Keratinocyte (primary cell): ENCODE measurements at regions not wholly inside any gene's neighbourhood (a gene's known extent, or its start where the extent isn't known, plus 50 kb on each side); places are given as distances from the start of the nearest gene placed in this dataset.

ENCODE experiments used
- EZH2 ChIP-seq: IDR thresholded peaks from one replicate; pipeline ENCODE4 v1.6.1; 2012; ENCODE audit warnings: inconsistent platforms, mild to moderate bottlenecking, low read length, moderate library complexity
- TF ChIP-seq, protein P1 (sequence below), 3 experiments: IDR thresholded peaks in 1 of 3; conservative IDR thresholded peaks in 1 of 3; optimal IDR thresholded peaks in 1 of 3; 2 replicates in 2 of 3; 3 replicates in 1 of 3; pipeline versions ENCODE3 to v1.5.1; 2011; ENCODE audit warnings: low read length in 3 of 3, mild to moderate bottlenecking in 3 of 3, moderate library complexity in 2 of 3, control low read depth in 1 of 3, inconsistent platforms in 1 of 3; ENCODE audit not compliant: insufficient read depth in 2 of 3; ENCODE audit errors: extremely low read depth in 1 of 3

DNA sequence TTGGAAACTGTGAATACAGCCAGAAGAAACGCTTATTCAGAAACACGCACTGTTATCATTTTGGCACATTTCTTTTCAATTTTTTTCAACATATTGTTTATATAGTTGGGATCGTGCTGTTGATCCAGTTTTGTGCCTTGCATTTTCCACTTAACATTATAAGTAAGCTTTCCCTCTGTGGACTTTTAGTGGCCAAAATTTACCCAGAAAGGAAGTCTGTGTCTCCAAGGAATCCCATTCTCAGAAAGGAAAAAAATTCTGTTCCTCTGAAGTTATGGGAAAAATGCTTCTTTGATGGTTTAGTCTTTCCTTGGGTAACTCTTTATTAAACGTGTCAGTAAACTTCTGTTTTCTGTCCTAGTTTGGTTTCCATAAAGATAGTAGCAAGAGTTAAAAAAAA is 280.0 kb downstream of the REEP3 start:
- TF ChIP-seq, protein P1, sequence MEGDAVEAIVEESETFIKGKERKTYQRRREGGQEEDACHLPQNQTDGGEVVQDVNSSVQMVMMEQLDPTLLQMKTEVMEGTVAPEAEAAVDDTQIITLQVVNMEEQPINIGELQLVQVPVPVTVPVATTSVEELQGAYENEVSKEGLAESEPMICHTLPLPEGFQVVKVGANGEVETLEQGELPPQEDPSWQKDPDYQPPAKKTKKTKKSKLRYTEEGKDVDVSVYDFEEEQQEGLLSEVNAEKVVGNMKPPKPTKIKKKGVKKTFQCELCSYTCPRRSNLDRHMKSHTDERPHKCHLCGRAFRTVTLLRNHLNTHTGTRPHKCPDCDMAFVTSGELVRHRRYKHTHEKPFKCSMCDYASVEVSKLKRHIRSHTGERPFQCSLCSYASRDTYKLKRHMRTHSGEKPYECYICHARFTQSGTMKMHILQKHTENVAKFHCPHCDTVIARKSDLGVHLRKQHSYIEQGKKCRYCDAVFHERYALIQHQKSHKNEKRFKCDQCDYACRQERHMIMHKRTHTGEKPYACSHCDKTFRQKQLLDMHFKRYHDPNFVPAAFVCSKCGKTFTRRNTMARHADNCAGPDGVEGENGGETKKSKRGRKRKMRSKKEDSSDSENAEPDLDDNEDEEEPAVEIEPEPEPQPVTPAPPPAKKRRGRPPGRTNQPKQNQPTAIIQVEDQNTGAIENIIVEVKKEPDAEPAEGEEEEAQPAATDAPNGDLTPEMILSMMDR (optimal IDR thresholded peaks at IDR 0.05 in 1 of 3, IDR thresholded peaks at IDR 0.05 in 1 of 3, conservative IDR thresholded peaks at IDR 0.05 in 1 of 3; ENCODE audit: extremely low read depth in 1 of 3, insufficient read depth in 2 of 3, low read length in 3 of 3) = no peak
- no peak for TF ChIP-seq EZH2
